ENCODE measurements at regions not wholly inside any gene's neighbourhood (a gene's known extent, or its start where the extent isn't known, plus 50 kb on each side); places are given as distances from the start of the nearest gene placed in this dataset.
"Not testable (repeated sequence)": the region's sequence is repeated elsewhere in the genome, so short reads cannot be mapped to it uniquely, and the experiment has no call there.

DNA sequence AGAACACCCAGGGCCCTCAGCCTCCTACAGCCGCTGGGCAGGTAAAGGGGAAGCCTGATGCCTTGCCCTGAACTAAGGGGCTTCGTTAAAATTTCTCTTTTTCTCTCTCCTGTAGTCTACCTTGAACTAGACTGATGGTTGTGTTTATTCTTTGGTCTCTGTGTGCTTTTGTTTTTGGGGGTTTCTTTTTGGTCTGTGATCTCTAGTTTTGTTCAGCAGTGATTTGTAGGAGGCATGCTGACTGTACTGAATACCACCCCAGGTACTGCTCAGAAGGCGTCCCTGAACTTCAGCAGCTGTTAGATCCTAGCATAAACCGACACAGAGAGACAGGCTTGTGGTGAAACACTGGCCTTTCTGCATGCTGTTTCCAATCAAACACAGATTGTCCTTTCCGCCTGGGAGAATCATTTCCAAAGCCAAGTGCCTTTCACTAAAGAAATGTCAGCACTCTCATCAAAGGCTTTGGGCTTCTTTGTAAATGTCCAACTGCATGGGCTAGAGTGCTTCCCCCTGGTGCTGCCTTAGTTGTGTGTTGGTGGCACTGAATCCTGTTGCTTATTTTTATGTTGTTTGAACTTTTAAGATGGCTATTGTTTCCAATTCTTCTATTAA lies 364.7 kb upstream of the SASH1 start:
- DNase-seq (ENCODE audit: low spot score) = no peak

DNA sequence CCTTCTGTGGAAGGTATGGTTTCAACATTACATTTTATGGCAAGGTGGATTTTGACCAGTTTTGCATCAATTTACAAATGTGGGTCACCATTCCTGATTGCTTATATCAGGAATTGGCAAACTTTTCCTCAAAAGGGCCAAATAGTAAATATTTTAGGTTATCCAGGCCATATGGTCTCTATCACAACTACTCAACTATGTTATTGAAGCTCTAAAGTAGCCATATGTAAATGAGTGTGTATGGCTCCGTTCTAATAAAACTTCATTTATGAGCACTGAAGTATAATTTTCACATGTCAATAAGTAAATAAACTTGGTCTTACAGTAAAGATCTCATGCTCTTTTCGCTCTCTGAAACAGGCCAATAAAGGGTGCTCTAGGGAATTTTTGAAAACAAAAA lies 362.7 kb upstream of the SASH1 start:
- DNase-seq (ENCODE audit: low spot score) = no peak

DNA sequence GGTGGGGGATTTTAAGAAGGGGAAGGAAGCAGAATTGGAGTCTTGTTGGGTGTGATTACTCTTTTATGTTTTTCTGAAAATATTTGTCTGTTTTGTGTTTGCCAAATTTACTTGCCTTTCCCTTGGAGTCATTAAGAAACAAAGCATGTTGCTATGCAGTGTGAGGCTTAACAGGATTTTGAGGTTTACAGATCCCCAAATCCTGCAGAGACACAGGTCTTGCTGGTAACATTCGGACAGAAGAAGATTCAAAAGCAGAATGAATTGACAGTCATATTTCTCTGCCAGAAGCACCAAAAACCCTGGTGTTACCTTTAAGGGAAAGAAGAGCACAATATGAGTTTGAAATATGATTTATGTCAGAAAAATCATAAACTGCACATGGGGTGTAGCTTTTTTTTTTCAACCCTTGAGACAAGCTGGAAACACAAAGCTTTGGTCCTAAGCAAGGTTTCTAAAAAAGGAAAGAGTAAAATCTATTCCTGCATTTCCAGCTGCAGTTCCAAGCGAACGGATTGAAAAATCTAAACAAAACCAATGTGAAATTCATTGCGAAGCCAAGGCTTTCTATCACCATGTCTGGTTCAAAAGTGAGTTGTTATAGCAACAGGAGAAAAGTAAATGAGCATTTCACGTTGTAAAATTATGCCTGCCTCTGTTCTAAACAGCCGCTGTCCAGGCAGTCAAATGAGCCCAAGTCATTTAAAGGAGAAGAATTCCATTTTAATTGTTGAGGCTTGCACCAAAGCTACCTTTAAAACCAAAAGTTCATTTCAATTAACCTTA lies 358.9 kb upstream of the SASH1 start:
- no peak for DNase-seq (ENCODE audit: low spot score)

DNA sequence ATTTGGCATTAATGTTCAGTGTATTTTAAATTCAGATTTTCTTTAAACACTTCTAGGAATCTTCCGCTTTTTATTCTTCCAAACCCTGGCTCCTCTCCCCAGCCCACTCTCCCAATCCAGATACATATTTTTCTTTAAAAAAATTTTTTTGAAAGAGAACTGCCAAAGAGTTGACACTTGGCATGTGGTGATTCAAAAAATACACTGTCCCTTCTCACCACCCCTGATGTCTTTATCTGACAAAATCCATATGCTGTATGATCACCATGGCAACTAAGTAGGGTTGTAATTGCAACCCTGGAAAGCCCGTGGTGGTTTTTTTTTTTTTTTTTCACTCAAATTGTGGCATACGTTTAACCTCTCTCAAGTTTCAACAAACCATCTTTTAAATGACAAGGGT lies 355.8 kb upstream of the SASH1 start:
- no peak for DNase-seq (ENCODE audit: low spot score)

DNA sequence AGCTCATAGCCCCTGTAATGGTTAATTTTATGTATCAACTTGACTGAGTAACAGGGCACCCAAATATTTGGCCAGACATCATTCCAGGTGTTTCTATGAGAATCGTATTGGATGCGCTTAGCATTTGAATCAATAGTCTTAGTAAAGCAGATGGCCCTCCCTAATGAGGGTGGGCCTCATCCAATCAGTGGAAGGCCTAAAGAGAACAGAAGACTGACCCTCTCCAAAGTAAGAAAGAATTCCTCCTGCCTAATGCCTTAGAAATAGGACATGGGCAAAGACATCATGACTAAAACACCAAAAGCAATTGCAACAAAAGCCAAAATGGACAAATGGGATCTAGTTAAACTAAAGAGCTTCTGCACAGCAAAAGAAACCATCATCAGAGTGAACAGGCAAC lies 352.5 kb upstream of the SASH1 start:
- DNase-seq (ENCODE audit: low spot score) = no peak

DNA sequence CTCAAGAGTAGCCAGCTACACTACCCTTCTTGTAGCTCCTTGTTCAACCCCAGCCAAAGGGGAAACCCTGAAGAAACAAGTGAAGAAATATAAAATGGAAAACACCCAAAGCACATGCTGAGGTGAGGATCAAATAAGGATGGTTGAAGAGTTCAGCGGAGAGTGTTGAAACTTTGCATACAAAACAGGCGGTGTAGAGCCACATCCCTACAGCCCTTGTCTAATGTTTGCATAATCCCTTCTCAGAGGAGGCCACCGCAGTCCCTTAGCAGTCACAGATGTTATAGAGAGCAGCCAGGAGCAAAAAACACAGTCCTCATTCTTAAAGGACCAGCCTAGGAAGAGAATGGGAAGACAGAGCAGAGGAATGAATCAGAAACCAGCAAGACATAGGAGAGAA lies 350.7 kb upstream of the SASH1 start:
- no peak for DNase-seq (ENCODE audit: low spot score)

DNA sequence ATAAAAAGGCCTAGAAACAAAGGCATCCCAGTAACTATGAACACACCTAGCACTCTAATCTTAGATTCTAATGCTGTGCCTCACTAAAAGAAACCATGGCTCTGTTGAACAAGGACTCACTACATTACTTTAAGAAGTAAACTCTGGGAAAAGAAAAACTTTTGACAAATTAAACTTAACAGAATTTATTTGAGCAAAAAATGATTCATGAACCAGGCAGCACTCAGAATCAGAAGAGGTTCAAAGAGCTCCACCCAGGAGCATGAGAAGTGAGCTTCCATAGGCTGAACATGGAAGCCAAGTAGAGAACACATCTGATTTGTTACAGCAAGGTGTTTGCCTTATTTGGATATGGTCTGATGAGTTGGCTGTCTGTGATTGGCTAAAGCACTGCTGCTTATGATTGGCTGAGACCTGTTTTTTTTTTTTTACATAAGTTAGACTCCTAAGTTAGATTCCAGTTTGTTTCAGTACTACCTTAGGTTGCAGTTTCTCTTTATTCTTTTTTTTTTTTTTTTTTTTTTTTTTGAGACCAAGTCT lies 343.6 kb upstream of the SASH1 start:
- no peak for DNase-seq (ENCODE audit: low spot score)

DNA sequence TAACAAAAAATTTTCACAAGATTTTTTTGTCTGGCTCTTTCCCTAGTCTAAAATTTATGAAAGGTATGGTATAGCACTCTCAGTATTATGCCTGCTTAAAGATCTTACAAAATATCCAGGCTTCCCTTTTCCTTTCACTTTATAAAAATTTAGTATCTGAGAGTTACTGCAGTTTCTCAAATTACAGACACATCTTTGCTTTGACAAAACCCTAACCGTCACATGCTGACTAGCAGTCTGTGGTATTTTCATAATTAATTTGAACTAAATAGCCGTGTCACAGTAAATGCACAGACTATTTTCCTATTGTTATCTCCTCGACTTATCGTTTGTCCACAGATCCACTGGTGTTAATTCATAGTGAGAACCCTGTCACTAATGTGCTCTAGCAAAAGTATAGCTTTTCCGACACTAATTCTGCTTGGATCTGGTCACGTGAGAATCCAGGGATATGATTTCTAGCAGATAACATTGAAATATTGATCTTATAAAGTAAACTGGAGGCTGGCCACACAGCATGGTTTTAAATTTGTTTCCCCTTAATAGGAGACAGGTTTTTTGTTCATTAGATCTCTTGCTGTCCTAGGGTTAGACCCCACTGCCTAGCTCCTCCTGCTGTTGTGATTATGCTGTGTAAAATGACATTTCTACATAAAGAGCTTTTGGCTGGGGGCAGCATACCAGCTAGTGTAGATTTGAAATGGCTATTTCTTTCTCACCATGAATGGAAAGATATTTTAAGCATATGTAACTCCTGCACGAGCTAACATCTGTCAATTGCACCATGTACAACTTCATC lies 340.6 kb upstream of the SASH1 start:
- DNase-seq (ENCODE audit: low spot score) = no peak

DNA sequence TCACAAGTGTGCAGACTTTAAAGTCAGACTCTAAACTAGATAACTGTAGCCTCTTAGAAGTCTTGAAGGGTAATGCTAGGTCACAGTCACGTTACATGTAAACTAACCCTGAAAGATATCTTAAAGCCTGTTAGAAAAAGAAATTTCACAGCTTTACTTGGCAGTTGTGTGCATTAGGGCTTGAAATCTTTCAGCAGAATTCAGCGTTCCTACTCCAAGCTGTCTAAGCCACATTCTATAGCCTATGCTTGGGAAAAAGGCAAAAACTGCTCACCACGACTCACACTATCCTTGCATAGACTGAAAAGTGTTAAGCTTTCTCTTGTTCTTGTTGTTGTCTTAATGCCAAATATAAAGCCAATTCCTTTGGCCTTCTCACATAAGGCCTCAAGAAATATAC lies 338.0 kb upstream of the SASH1 start:
- DNase-seq (ENCODE audit: low spot score) = no peak

DNA sequence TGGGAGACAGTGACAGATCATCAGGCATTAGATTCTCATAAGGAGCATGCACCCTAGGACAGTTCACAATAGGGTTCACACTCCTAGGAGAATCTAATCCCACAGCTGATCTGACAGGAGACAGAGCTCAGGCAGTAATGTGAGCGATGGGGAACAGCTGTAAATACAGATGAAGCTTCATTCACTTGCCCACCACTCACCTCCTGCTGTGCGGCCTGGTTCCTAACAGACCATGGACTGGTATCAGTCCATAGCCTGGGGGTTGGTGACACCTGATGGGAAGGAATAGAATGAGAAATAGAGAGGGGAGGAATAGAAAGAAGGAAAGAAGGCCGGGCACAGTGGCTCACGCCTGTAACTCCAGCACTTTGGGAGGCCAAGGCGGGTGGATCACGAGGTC lies 336.8 kb upstream of the SASH1 start:
- DNase-seq (ENCODE audit: low spot score) = no peak

DNA sequence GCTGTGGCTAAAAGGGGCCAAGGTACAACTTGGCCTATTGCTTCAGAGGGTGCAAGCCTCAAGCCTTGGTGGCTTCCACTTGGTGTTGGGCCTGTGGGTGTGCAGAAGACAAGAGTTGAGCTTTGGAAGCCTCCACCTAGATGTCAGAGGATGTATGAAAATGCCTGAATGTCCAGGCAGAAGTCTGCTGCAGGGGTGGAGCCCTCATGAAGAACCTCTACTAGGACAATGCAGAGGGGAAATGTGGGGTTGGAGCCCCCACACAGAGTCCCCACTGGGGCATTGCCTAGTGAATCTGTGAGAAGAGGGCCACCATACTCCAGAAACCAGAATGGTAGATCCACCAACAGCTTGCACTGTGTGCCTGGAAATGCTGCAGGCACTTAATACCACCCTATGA lies 332.1 kb upstream of the SASH1 start:
- not testable (repeated sequence) for DNase-seq (ENCODE audit: low spot score)

DNA sequence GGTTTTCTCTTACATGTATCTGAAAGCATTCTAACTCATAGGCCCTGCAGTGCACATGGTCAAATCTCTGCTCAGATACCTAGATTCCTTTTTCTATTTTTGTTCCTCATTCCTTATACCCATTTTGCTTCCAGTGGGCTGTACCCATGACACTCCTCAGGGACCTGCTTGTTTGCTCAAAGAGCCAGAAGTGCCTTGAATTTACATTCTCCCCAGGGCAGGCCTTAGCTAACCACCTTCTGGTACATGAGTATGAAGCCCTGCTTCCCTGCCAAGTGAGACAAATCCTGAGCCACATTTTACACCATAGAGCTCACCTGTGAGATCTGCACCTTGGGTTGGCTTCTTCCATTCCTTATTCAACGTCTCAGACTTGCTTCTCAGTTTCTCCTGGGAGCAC lies 326.6 kb upstream of the SASH1 start:
- no peak for DNase-seq (ENCODE audit: low spot score)

DNA sequence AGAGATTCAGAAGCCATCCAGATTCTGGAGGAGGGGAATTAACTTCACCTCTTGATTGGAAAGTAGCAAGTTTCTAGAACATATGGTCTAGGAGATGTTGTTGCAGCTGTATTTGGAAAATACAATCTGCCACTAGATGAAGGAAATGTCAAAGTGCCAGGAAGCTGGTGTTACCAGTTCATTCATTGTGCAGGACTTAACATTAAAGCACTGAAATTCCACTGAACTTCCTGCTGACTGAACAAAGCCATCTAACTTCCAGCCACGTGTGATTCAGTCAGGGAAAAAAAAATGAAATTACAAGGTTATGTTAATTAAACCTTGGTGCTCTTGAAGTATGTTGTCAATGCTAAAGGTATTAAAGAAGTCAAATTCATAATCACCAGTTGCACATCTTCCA lies 321.5 kb upstream of the SASH1 start:
- no peak for DNase-seq (ENCODE audit: low spot score)

DNA sequence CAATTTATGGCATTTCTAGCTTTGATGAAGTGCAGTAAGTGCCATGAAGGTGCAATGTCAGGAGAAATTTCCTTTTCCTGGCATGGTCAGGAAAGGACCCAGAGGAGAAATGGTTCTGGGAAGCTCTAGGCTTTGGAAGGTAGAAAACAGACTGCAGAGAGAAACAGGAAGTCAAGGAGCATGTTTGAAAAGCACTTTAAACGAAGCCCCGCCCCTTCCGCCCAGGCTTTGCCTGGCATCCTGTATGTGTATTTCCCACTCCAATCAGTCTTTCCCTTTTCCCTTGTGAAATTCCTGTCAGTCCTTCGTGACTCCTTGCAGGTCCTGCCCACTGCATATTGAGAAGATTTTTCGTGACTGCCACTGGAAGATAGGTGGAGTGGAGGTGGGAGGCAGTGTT lies 320.9 kb upstream of the SASH1 start:
- DNase-seq (ENCODE audit: low spot score) = no peak

DNA sequence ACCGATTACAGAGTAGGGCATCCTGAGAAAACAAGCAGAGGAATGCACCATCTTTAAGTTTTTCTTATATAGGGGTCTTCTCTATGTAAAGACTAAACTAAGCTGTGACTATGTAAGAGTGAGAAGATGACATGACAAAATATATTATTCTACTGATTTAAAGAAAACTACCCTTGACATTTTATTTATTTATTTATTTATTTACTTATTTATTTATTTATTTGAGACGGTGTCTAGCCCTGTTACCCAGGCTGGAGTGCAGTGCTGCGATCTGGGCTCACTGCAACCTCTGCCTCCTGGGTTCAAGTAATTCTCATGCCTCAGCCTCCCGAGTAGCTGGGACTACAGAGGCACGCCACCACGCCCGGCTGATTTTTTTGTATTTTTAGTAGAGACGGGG lies 320.4 kb upstream of the SASH1 start:
- not testable (repeated sequence) for DNase-seq (ENCODE audit: low spot score)

DNA sequence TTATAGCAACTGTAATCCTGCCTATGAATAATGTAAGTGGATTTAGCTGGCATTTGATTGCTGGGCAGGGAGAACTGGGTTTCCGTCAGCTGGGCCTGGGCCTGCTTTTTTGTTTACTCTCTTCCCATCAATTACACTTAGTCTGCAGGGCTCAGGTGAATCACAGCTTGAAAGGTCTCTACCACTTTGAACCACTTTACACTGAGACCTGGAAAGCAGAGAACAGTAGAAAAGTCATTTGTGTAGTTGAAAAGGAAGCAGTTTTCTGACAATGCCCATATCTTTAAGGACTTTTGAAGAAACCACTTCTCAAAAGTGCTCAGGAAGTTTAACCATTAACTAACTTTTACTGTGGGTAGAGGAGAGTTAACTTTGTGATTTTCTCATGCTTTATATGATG lies 315.4 kb upstream of the SASH1 start:
- no peak for DNase-seq (ENCODE audit: low spot score)

DNA sequence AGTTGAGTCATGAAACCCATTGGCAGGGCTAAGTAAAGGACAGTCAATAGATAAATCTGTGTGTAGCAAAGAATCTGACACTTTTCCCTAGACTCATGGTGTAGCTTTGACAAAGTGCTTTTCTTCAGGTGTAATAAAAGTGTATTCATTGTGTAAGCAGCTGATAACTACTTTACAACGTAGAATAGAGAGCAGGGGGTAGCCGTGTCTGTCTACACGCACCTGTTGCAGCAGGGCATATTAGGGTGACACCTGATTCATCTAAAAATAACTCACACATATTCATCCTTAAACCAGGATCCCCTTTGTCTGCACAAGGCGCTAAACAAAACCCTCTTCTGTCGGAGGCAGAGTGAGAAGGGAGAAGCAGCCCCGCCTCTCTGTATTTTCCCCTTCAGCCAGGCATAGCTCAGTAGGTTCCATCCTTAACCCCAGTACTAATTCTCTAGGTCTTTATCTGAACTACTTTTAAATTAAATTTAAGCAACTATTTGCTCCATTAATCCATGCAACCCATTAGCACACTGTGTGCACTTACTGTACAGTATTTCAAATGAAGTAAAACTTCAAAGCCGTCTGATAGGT lies 306.7 kb upstream of the SASH1 start:
- DNase-seq (ENCODE audit: low spot score) = no peak

DNA sequence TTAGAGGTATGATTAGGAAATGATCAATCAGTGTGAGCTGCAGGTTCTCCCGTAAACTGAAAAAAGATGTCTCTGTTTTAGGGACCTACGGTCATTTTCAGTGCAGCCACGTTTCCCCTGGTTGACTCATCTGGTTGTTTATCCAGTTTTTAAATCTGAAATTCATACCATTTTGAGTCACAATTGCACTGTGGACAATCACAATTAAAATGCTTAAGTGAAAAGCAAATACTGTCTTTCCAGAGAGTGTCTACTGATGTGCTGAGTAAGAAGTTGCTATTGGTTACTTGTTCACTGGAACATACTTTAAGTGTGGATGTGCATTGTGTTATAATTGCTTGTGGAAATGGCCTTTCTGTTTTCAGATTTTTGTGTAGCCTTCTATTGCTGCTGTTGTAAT lies 305.1 kb upstream of the SASH1 start:
- no peak for DNase-seq (ENCODE audit: low spot score)

DNA sequence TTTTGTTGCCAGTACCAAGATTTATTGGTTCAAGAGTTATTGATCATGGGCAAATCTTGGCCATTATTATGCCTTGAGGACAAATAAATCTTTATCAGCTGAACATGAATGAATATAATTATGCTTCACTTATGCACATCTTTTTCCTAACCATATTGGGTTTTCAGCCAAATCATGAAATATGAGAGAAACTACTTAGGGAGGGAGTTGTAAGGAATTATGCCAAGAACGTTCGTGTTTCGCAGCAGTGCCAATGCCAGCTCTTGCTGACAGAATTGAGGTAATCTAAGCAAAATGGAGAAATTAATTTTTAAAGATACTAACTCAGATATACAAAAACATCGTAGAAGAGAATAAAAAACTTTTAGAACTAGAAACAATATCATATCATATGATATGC lies 301.1 kb upstream of the SASH1 start:
- no peak for DNase-seq (ENCODE audit: low spot score)

DNA sequence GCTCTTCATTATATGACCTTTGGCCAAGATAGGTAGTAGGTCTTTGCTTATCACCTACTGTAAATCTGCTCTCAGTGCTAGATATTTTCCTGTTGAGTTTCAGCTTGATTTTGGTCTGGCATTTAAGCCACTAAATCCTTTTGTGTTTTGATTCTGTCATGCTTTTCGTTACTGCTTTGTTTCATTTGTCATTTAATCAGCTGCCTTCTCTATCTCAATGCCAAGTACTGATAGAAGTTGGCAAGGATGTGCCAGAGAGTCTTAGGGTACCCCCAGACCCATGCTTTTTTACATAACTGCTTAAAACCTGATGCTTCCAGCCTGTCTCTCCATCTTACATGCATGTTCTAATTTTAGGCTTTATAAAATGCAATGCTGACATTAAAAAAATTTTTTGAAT lies 300.1 kb upstream of the SASH1 start:
- no peak for DNase-seq (ENCODE audit: low spot score)

DNA sequence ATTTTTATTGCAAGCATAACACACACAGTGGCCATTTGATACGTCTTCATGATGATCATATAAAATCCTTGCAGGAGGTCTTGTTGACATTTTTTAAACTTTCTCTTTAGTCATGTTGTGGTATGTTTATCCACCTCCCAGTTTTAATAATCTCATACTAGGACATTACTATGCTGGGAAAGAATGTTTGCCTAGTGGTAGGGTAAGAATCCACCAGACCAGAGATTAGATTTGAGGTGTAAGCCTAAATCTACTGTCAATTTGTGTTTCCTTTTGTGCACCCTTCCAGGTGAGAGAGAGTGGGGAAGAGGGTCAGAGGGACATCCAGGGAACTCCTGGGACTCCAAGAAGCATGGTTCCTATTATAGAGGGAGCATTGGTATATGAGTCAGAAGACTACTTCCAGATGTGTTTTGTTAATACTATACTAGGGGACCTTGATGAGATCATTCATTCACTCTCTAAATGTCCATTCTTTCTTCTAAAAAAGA lies 298.3 kb upstream of the SASH1 start:
- no peak for DNase-seq (ENCODE audit: low spot score)

DNA sequence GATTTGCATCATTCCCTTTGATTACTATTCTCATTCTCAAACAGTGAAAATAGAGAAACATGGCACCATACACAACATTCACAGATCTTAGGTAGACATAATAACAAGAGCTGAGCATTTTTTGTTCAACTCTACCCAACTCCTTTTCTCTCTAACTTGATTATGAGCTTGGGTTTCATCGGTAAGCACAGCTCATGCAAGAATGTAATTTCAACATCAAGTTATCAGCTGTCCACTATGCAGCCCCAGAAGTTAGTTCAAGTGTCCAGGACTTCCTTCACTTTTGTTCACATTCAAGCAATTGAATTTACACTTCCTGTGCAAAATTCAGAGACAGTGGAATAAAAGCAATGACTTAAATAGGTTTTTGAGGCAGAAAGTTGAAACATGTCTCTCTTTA lies 297.7 kb upstream of the SASH1 start:
- DNase-seq (ENCODE audit: low spot score) = no peak
